HCEC 1CT (cell line): ENCODE measurements at regions not wholly inside any gene's neighbourhood (a gene's known extent, or its start where the extent isn't known, plus 50 kb on each side); places are given as distances from the start of the nearest gene placed in this dataset.
A peak's percentile ranks its signal among the peaks of the same experiment; 100 is the strongest.

ENCODE experiments used
- DNase-seq: peaks from one replicate; pipeline ENCODE4 v3.0.0-alpha.2; 2017

DNA sequence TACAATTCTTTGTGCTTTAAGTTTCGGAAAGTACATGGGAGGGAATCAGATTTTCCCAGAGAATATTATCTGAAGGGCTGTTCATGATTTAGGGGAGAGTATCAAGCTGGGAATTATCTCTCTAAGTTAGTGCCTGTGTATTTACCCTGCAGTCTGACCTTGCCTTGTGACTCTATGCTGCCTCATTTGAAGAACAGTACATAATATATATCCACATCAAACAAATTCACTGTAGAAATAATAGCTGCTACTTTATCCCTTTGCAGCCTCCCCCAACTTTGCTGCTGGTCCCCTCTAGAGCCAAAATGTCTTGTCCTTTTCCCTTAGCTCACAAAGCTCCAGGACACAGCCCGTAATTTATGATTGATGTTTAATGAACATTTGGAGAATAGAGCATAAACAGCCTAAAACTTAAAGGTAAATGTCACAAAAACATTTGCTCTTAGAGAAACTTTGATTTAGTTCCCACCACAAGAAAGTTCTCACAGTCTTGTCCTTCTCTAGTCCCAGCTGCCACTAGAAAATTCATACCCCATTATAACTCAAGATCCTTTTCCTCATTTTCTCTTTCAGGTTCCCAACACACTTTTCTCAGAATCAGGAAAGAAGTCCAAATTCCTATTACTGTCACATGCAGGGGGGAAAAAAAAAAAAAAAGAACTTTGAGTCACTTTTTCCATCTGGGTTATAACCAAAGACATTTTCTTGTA is 1009.6 kb downstream of the FLRT2 start:
- DNase-seq: no peak

DNA sequence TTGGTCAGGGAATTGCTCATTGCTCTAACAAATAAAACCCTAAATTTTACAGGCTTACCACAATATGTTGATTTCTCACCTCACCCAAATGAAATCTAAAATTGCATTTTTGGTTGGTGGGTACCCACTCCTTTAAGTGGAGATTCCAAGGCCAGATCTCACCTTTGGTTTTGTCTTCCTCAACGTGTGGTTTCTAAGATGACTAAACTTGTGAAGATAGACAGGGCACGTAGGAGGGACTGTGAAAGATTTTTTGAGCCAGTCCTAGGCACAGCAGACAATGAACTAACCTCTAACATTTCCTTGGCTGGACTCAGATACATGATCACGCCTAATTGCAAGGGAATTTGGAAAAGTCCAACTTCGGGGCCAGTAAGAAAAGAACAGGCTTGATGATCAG is 1003.9 kb downstream of the FLRT2 start:
- no peak for DNase-seq

GRCh38 chr14:86532219-86532618 is 1002.3 kb downstream of the FLRT2 start:
- no peak for DNase-seq

- DNase-seq: no peak
Observed at GRCh38 chr14:86530457-86530856, 1000.5 kb downstream of the FLRT2 start.

DNA sequence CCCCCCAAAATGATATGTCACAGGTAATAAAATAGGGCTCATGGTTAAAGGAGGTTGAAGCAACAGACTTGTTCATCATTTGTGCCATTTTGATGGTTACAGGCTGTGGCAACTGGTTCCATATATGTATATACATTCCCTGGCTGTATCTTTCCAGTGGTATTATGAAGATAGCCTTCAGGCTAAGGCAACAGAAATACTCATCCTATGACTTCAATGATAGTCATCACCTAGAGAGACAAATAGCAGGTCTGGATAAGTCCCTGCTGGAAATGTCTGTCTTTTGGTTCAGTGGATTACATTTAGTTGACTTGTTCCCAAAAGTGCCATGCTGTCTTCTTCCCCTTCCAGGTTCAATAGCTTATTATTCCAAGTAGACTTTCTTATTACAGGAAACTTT is 997.4 kb downstream of the FLRT2 start:
- DNase-seq: no peak

- no peak for DNase-seq
Observed at GRCh38 chr14:86525673-86526072, 995.7 kb downstream of the FLRT2 start.

GRCh38 chr14:86521843-86522242 is 991.9 kb downstream of the FLRT2 start:
- DNase-seq: no peak

- DNase-seq: no peak
Observed at GRCh38 chr14:86521031-86521730, 991.2 kb downstream of the FLRT2 start.

DNA sequence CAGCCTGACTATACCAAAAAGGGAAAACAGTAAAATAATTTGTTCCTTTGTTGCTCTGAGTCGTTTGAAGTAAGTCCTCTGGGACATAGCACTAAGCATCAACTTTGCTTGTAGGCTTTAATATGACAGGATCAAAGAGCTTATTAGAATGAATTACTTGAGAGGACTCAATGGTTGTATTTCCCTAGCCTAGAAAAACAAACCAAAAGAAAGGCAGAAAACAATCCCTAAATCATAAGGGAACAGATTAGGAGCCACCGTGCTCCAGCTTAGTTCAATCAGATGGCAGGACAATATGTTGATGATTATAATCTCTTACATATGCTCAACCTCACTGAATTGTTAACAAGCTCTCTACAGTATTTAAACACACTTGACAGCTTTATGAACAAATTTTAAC is 988.4 kb downstream of the FLRT2 start:
- DNase-seq: no peak

DNA sequence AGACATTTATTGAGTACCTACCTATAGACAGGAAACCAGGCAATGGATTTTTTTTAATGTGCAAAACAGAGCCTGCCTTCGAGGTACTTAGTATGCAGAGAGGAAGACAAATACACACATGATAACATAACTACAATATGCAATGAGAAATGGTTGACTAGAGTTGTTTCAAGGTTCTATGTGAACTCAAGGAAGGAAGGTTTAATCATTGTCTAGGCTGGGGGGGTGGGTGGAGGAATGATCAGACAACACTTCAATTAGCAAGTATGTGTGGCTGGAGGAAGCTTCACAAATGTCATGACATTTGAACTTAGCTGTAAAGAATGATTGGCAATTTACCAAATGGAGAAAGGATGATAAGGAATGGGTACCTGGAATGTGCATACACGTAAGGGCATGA is 985.3 kb downstream of the FLRT2 start:
- DNase-seq: no peak

DNA sequence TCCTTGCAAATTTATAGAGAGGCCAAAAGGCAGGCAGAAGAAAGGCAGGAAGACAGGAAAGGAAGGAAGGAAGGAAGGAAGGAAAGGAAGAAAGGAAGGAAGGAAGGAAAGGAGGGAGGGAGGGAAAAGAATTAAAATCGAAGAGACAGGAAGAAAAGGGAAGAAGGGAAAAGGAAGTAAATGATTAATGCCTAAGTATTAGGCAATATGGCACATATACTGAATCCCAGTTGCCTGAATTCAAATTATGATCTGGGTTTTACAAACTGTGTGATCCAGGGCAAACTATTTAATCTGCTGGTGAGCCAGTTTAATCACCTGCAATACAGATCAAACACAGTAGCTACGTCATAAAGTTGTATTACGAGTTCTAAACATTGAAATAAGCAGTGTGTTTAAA is 983.6 kb downstream of the FLRT2 start:
- no peak for DNase-seq

DNA sequence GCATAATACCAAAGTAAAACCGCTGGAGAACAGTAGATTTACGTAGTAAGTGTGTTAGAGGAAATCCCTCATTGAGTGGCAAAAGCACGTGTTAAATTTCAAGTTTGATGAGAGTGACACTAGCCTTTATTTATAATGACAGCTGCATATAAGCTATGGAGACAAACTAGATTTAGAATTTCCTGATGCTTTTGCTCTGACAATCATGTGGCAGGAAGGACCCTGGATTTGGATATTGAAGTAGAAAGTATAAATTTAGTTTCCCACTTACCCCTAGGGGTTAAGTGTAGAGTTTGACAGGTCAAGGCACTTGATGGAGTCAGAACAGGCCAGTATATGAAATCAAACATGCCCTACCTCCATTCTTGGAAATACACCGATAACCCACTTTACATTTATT is 983.1 kb downstream of the FLRT2 start:
- DNase-seq: no peak

DNA sequence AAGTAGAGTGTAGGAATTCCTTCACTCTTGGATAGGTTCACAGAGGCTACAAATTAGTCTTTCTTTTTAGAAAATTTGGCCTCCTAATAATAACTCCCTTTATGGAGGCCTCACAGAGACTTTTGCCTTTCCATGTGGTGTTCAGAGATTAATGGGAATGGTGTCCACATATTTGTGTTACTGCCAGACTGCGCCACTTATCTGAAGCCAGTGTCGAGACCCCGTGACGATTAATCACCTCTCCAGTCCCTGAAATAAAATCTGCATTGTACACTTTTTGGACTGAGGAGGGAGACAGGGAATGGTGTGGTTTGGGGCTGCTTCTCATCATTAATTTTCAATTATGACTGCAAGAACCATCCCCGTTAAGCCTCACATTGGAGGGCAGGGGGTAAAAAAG is 980.5 kb downstream of the FLRT2 start:
- DNase-seq: no peak

- no peak for DNase-seq
Observed at GRCh38 chr14:86505808-86506207, 975.9 kb downstream of the FLRT2 start.

GRCh38 chr14:86501611-86502010 is 971.7 kb downstream of the FLRT2 start:
- DNase-seq: no peak

GRCh38 chr14:86491743-86492142 is 961.8 kb downstream of the FLRT2 start:
- DNase-seq: no peak

DNA sequence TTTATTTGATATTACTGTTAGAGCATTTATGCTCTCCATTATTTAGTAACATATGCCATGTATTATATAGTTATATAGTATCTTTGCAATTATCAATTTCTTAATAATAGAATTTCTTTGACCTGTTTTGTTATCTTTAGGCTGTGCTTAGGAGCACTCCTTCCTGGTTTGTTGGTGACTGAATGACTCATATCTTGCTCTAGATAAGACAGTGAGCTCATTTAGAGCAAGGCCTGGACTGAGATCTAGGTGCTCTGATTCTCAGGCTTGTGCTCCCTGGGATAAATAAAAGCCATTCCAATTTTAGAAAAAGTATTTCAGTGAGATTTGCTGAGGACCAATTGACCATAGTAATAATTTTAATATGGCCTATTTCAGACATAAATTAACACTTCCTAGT is 951.2 kb downstream of the FLRT2 start:
- DNase-seq: peak; percentile 9

- no peak for DNase-seq
Observed at GRCh38 chr14:86464341-86464740, 934.4 kb downstream of the FLRT2 start.

GRCh38 chr14:86462193-86462753 is 932.3 kb downstream of the FLRT2 start:
- no peak for DNase-seq

- no peak for DNase-seq
Observed at GRCh38 chr14:86457481-86458135, 927.7 kb downstream of the FLRT2 start.

GRCh38 chr14:86450085-86450484 is 920.1 kb downstream of the FLRT2 start:
- DNase-seq: no peak

- DNase-seq: no peak
Observed at GRCh38 chr14:86442135-86442534, 912.2 kb downstream of the FLRT2 start.

- no peak for DNase-seq
Observed at GRCh38 chr14:86430853-86431252, 900.9 kb downstream of the FLRT2 start.

DNA sequence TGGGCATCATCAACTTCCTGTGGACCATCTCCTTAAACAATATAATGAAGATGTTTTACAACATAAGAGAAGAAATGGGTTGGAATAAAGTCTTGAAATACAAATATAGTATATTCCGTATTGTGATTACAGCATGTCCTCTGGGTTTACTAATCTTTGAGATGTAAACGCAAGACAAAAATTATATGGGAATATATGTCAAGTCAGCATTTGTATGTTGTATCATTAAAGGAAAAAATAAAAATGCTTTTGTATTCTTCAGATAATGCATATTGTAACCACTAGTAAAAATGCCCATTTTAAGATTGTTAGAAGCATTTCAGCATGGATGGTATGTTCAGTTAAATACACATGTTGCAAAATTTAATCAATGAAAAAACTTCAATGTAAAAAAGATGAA is 893.3 kb downstream of the FLRT2 start:
- DNase-seq: no peak
